ENCODE measurements at regions not wholly inside any gene's neighbourhood (a gene's known extent, or its start where the extent isn't known, plus 50 kb on each side); places are given as distances from the start of the nearest gene placed in this dataset.
"Not testable (repeated sequence)": the region's sequence is repeated elsewhere in the genome, so short reads cannot be mapped to it uniquely, and the experiment has no call there.

DNA sequence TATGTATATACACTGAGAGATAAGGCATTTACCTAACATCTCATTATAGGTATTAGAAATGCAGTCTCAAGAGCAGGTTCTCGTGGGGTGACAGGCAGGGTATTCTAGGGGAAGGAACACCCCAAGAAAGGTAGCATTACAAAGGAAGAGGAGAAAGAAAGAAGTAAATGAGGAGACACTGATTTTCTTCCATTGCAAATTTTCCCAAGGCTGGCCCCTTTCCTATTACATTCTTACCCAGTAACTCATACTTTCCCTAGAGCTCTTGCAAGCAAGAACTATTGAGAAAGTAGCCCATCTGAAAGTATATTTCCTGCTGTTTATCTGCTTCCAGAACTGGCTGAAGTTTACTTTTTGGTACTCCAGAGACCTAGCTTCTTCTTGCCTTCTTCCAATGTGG lies 287.0 kb downstream of the ZNF326 start:
- TF ChIP-seq CTCF (IDR thresholded peaks at IDR 0.05; ENCODE audit: borderline replicate concordance, extremely low read depth, low read length, poor library complexity, severe bottlenecking); EZH2 (IDR thresholded peaks at IDR 0.05; ENCODE audit: borderline replicate concordance, low read depth, low read length, severe bottlenecking): not testable (repeated sequence)

Data from DND-41 (cell line).